ENCODE measurements at regions not wholly inside any gene's neighbourhood (a gene's known extent, or its start where the extent isn't known, plus 50 kb on each side); places are given as distances from the start of the nearest gene placed in this dataset.
"Not testable (repeated sequence)": the region's sequence is repeated elsewhere in the genome, so short reads cannot be mapped to it uniquely, and the experiment has no call there.

DNA sequence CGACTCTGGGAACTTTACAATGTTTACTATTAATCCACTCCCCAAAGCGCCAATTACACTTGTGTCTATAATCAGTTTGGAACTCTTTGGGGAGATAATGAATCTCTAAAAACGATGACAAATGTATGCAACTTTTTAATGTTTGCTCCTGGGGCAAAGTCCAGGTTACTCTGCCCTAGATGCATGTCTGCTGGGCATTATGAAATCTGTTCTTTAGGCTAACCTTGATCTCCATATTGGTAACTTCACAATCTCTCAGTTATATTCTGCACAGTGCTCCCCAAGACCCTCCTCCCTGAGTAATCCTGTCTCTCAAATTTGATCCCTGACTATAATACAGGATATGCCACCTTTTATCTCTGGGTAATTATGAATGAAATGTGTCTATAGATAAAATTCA lies 152.2 kb upstream of the TRPM3 start:
- no peak for DNase-seq (ENCODE audit: low read depth in 2 of 2)

DNA sequence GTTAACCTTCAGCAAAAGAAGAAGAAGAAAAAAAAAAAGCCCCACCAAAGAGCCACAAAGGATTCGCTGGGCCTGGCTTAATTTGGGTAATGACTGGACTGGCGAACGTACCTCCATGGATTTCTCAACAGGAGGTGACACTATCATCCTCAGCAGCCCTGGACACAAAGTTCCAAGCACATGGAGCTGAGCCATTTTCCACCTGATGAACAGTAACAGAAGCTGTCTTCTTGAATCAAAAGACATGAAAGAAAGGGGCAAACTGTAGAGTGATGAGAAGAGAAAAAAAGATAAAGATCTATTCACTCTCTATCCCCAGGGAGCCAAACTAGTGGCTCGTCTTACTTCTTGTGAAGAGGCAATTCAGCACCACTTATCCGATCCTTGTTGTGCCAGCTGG lies 150.2 kb upstream of the TRPM3 start:
- DNase-seq (ENCODE audit: low read depth in 2 of 2) = no peak

DNA sequence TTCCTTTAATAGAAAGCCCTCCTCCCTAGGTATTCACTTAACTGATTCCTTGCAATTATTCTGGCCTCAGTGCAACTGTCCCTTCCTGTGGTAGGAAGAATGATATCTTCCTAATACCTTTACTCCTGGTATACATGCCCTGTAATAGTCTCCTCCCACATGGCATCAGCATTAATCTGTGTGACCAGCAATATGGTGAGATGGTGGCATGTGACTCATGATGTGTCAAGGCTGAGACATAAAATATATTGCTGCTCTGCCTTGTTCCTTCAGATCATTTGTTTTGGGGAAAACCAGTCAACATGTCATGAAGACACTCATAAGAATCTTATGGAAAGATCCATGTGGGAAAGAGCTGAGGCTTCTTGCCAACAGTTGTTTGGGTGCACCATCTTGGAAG lies 149.1 kb upstream of the TRPM3 start:
- no peak for DNase-seq (ENCODE audit: low read depth in 2 of 2)

DNA sequence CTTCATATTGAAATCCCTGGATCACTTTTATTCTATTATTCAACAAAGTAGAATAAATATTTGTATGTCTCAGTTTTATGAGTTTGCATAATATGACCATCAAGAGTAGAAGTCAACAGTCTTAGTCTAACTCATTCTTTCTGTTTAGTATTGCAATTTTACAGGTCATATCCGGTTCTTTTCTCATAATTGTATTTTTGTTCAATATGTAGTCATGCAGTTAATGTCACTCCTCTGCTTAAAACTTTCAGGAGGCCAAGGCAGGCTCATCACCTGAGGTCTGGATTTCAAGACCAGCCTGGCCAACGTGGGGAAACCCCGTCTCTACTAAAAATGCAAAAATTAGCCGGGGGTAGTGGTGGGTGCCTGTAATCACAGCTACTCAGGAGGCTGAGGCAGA lies 148.4 kb upstream of the TRPM3 start:
- DNase-seq (ENCODE audit: low read depth in 2 of 2) = no peak

DNA sequence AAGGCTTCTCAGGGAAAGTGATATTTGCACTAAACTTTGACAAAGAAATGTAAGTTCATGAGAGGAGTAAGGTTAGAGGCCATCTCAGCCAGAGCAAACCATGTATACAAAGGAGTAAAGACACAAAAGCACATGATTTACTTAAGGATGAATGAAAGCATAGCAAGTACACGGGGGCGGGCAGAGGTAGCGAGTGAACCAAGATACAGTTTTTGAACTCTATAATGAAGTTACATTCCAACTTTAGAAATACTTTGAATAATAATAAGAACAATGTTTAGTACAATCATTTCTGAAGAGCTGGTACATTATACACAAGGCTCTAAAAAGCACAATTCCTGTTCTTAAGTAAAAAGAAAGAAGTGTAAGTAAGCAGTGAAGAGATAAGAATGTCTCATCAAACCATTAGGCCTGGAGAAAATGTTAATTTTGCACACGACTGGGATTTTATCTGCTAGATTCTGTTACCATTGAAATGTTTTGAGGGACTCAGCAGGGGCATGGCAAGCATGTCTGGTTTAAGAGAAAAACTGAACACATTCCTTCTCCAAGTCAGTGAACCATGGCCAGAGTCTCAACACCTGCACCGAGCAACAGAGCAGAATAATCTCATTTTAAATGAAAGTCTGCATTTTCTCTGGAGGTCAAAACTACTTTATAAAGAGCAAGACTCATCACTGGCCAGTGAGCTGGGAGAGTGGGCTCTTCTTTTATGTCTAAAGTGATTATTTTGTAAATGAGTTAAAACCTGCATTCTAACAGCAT lies 147.6 kb upstream of the TRPM3 start:
- DNase-seq (ENCODE audit: low read depth in 2 of 2) = no peak

DNA sequence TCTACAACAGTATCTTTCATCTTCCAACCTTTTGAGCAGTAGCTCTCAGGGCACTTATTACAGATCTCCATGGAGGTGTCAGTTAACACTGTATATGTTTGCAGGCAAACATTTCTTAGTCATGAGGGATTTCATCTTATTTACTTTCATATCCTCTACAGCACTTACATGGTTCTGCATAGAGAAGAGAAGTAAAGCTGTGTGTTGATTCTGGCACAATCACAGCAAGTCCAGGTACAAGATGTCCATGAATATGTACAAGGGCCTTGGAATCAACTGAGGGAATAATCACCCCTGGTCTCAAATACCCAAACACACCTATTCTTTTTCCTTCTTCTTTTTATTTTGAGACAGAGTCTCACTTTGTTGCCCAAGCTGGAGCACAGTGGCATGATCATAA lies 142.0 kb upstream of the TRPM3 start:
- DNase-seq (ENCODE audit: low read depth in 2 of 2) = no peak

DNA sequence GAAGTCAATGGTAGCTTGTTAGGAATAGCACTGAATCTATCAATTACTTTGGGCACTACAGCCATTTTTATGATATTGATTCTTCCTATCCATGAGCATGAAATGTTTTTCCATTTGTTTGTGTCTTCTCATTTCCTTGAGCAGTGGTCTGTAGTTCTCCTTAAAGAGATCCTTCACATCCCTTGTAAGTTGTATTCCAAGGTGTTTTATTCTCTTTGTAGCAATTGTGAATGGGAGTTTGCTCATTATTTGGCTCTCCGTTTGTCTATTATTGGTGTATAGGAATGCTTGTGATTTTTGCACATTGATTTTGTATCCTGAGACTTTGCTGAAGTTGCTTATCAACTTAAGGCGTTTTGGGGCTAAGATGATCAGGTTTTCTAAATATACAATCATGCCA lies 139.0 kb upstream of the TRPM3 start:
- not testable (repeated sequence) for DNase-seq (ENCODE audit: low read depth in 2 of 2)

DNA sequence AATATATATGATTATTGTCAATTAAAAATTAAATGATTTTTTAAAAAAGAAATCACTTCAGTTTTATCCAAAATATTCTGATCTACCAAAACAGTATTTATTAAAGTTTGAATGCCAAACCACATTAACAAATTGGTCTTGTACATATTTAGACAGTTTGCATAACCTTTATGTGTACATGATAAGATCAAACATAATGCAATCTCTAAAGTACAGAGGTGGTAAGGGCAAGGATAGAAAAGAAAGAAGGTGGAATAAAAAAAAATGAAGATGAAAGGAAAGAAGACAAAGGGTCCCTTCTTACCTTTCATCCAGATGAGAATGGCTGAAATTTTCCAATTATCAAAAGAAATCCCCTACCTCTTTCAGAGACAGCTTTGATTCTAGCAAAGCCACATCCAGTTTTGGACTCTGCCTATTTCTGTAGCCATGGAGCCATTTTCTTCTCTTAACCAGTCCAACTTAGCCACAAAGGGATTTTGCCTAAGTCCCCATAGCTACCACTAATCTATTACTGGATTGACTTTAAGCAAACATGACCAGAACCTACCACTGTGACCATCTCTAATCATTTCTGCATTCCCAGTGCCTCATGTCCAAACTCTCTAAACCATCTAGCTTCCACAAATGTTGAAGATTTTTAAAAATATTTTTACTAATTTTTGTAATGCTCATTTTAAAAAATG lies 133.3 kb upstream of the TRPM3 start:
- DNase-seq (ENCODE audit: low read depth in 2 of 2) = no peak

DNA sequence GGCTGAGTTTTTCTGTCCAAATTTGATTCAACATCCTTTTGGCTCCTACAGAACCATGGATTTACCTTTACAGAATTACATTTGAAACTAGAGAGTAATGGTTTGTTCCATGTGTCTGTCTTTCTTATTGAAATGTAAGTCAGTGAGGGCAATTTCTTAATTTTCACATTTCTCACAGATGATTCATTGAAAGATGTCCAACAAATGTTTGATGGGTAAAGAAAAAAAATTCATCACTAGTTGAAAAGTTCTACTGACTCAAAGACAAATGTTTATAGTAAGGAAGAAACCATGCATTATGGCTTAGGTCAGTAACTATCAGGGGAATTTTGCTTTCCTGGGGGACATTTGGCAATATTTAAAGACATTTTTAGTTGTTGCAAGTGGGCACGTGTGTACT lies 131.6 kb upstream of the TRPM3 start:
- DNase-seq (ENCODE audit: low read depth in 2 of 2) = no peak

DNA sequence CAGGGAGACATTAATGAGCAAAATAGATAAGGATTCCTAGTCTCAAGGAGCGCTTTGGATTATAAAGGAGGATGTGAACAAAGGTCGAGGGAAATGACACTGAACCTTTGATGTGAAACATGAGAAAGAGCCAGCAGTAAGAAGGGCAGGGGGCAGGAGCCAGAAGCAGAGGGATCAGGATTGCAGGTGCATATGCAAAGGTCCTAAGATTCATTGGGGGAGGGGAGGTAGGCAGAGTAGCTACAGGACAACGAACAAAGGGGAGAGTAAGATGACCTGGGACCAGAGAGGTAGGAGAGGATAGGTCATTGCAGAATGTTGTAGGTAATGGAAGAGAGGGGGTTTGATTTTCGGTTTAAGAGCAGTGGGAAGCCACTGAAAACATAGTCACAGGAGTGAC lies 129.2 kb upstream of the TRPM3 start:
- DNase-seq (ENCODE audit: low read depth in 2 of 2) = no peak

DNA sequence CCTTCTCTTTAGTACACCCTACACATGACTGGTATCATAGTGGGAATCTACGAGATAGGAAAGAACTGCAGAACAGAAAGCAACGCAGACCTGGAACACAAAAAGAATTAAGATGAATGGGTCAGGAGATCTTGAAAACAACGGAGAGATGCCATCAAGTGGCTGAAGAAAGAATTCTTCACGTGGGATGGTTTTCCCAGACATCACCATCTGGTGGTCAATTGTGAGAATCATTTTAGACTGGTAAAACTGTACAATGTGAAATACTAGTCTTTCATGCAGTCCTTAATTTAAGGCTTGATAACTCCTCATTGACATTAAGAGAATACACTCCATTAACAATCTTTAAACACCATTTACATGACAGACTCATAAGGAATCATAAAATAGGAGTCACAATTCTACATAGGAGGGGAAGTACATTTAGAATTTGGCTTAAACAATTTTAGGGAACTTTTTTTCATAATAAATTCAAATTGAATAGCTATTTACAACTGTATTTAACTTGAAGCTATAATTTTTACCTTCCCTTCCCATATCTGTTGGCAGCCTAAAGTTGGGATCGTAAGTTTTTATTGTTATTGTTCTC lies 128.4 kb upstream of the TRPM3 start:
- DNase-seq (ENCODE audit: low read depth in 2 of 2) = peak; percentile 47 to 77

DNA sequence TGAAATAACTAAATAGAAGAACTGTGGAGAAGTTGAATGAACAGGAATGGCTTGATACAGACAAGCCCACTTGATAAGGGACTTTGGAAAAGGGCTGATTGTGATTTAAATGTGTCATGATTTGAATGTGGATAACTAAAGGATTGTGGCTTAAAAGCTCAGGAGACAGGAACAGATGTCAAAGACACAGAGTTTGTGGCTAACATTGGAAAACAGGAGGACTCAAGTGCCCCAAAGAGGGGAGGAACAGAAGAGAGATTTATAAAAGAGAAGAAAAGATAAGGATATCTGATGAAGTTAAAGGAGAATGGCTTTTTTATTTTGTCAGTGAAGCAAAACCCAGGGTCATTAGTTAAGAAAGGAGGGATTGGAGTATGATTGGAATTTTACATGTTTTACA lies 124.2 kb upstream of the TRPM3 start:
- DNase-seq (ENCODE audit: low read depth in 2 of 2) = no peak

DNA sequence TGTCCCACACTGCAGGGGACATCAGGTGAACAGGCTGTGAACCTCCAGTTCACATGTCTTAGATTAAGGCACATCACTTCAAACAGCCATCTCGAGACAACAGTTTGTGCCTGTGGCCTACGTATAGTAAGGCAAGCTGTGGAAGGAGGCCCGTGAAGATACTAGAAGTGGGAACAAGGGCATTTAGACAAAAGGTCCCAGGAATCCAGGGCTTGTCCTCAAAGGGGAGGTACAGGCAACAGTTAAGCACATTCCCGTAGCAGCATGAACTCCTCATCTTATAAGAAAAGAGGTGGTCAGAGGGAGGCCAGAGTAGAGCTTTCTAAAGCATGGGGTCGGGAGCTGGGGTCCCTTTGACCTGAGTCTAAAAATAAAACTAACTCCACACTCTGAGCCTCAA lies 122.5 kb upstream of the TRPM3 start:
- no peak for DNase-seq (ENCODE audit: low read depth in 2 of 2)

DNA sequence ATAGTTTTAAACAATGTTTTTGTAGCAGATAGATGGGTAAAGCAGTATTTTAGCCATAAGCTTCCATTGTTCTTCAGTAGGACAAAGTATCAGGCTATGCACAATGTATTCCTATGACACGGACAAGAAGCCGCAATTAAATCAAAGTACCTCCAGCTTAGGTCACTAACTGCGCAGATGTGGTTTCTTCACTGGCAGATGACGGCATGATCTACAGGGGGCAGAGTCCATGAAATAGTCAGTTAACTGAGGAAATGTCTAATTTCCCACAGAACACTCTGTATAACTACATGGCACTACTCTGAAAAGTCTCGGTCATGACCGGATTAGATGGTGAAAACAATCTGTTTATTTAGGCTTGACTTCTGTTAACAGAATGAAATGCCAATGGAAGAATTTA lies 120.7 kb upstream of the TRPM3 start:
- no peak for DNase-seq (ENCODE audit: low read depth in 2 of 2)

DNA sequence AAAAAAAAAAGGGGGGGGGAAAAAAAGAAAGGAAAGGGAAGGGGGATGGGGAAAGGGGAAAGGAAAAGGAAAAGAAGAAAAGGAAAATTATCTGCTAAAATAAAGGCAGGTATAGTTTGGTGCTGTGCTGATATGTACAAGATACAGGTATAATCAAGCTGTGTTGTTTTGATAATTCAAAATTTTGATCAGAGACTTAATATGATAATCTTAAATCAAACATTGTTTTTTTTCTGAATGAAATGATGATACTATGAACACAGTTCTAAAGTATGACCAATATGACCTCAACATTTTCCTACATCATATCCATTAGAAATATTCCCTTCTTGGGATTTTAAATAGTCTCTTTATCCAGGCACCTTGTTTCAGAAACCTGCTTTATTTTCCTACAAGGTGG lies 115.6 kb upstream of the TRPM3 start:
- no peak for DNase-seq (ENCODE audit: low read depth in 2 of 2)

DNA sequence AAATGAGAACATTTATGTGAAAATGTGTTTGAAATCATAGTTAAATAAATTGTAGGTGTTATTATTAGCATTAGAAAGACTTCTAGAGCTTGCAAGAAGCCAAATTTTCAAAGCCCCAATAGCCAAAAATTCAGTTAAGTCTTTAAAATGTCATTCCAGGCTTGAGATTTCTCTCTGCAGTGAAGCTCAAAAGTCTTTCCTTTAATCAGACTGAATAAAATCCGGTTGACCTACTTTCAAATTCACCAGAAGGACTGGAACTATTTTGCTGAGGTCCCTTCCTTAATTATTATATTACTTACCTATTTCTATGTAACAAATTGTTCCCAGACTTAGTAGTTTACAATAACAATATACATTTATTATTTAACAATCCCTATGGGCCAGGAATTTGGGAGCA lies 112.2 kb upstream of the TRPM3 start:
- no peak for DNase-seq (ENCODE audit: low read depth in 2 of 2)

DNA sequence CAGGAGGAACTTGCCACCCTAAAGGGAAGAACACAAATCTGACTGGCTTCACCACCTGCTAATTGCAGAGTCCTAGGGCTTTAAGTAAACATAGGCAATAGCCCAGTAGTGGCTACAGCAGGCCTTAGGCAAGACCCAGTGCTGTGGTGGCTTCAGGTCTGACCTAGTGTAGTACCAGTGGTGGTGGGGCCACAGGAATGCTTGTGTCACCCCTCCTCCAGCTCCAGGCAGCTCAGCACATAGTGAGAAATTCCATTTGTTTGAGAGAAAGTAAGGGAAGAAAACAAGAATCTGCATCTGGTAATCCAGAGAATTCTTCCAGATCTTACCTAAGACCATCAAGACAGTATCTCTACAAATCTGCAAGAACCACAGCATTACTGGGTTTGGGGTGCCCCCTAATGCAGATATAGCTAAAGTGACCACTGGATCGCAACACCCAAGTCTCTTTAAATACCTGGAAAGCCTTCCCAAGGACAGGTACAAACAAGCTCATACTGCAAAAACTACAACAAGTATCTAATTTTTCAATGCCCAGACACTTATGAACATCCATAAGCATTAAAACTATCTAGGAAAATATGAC lies 102.6 kb upstream of the TRPM3 start:
- peak; percentile 9 to 22 for DNase-seq (ENCODE audit: low read depth in 2 of 2)

DNA sequence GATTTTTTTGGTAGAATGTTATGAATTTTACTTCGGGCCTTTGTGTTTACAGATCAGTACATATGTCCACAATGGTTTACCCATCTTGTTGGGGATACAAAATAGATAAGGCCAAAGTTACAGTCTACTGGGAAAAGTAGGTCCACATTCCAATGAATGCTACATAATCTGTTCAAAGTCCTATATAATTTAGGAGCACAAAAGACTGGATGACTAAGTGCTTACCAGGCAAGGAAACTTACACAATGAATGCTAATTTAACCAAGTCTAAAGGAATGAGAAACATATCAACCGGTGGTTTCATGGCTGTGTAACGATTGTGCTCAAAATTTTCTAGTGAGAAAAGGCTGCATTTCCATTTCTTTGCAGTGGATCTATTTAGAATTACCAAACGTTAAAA lies 97.4 kb upstream of the TRPM3 start:
- DNase-seq (ENCODE audit: low read depth in 2 of 2) = no peak

DNA sequence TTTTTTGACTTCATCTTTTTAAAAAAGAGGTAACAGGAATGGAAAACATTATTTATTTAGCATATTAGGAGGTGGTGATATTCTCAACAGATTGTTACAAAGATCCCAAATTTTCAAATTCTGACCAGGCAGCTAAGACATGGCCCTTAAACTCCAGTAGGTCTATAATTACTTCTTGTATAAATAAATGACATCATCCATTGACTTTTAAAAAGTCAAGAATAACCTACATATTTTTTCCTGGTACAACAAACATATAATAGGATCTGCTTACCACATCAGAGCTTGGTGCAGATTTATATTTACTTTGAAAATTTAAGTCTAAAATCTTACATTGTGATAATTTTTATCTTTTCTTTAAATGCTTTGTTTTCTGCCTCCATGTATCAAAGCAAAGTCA lies 92.2 kb upstream of the TRPM3 start:
- DNase-seq (ENCODE audit: low read depth in 2 of 2) = no peak

DNA sequence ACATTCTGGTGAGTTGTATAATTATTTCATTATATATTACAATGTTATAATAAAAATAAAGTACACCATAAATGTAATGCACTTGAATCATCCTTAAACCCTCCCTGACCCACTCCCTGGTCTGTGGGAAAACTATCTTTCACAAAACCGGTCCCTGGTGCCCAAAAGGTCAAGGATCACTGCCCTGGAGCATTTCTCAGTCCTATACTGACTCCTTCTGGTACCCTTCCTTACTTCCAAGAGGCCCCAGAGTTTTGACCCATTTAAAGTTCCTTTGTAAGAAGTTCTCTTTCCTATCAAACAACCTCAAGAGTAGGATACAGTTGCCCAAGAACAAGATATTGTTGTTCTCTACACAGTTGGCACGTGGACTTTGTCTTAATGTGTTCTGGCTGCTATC lies 88.9 kb upstream of the TRPM3 start:
- no peak for DNase-seq (ENCODE audit: low read depth in 2 of 2)

DNA sequence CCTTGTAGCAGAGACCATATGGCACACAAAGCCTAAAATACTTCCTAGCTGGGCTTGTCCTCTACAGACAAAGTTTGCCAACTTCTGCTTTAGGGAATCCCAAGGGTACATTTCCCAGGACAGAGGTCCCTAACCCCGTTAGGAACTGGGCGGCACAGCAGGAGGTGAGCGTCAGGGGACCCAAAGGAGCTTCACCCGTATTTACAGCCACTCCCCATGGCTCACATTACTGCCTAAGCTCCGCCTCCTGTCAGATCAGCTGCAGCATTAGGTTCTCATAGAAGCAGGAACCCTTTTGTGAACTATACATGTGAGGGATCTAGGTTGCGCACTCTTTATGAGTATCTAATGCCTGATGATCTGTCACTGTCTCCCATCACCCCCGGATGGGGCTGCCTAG lies 88.5 kb upstream of the TRPM3 start:
- DNase-seq (ENCODE audit: low read depth in 2 of 2) = no peak

DNA sequence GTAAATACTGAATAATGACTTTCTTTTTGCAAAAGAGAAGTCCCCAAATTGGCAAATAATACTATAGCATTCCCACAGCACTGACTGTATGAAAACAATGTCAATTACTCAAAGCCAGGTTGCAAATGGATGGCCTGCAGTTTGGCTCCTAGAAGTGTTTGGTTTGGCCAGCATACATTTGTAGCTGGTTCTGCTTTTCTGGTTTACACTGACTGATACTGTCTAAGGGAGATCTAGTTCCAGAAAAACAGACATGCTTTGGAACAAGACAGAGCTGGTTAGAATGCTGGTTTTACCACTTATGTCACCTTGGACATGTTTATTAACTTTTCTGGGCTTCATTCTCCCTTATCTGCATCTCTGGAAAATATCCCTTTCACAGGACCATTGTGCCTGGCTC lies 81.5 kb upstream of the TRPM3 start:
- peak in 1 of 2 donors; percentile 10 for DNase-seq (ENCODE audit: low read depth in 2 of 2)

DNA sequence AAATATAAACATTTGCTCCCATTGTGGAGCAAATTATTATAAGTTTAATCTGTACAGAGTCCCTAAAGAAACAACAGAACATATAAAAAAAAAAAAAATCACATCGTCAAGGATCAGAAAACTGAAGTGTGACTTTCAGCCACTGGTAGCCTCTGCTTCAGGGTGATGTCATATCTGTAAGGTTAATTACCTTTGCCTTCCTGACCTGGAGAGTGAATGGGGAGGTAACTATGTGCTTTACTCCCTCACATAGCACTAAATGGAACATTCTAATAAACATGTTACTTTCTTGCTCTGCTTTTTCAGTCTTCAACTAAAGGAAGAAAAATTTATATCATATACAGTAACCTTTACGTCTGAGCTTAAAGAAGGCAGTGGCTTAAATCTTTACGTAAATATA lies 70.3 kb upstream of the TRPM3 start:
- no peak for DNase-seq (ENCODE audit: low read depth in 2 of 2)
